ENCODE measurements at regions not wholly inside any gene's neighbourhood (a gene's known extent, or its start where the extent isn't known, plus 50 kb on each side); places are given as distances from the start of the nearest gene placed in this dataset.

DNA sequence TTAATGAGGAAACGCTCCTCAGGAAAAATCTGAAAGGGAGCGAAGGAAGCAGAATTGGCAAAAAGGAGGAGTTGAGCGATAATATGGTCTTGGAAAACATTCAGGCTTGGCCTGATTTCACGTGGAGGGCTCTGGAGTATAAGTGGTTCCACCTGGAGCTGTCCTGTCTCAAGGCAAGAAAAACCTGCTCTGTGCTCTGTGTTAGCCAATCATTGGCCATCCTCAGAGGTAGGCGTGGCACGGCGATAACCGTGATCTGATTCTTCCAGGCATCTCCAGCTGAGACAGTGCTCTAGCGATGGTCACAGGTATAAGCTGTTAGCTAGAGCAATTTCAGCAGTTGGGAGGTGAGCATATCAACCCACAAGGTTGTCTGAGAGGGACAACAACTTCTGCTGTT is 450.5 kb upstream of the MAF start:
- no peak for DNase-seq (ENCODE audit: low read depth in 1 of 2, low spot score in 1 of 2)

DNA sequence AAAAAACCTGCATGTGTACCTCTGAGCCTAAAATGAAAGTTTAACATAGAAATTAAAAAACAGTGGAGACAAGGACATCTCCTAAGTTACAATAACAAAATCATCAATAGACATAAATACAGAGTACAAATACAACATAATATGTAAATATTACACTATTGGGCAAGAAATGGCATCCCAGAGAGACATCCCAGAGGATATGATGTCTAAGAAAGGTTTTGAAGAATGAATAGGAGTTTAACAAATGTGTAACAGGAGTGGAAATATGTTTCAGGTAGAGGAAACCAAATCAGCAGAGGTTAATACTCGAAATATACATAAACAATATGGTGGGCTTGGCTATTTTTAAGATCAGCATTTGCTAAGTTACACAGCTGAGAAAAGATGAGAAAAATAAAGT is 447.7 kb upstream of the MAF start:
- DNase-seq (ENCODE audit: low read depth in 1 of 2, low spot score in 1 of 2) = no peak

- DNase-seq (ENCODE audit: low read depth in 1 of 2, low spot score in 1 of 2) = no peak
Observed at GRCh38 chr16:80047842-80048241, 447.3 kb upstream of the MAF start.

DNA sequence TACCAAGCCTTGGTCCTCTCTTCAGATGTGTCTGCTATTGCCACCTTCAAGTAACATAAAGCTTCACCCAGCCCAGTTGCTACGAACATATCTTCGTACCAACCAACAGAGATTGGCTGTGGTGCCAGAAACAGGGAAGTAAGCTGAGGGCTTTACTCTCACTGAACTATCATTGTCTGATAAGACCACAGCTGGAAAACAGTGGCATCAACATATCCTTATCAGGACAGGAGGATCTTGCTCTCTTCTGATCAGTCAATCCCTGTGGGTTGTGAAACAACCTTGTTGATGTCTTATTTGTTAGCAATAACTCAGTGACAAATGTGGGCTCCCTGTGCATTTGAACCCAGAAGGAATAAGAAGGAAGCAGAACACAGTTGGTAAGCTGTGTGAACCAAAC is 446.3 kb upstream of the MAF start:
- DNase-seq (ENCODE audit: low read depth in 1 of 2, low spot score in 1 of 2) = no peak

DNA sequence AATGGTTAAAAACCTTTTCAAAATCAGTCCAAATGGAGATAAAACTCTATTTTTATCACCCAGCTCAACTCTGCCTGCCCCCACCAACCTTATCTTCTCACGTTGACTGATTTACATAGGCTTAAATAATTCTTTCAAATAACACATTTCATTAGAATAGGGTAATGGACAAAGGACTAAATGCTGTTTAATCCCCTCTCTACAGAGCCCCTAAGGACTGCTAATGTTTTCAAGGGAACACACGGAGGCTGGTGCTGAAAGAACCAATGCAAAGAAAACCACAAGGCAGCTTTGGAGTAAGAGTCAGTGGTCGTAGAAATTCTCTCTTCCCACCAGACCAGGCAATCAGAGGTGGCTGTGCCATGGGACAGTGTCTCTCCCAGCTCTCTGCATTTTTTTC is 445.7 kb upstream of the MAF start:
- no peak for DNase-seq (ENCODE audit: low read depth in 1 of 2, low spot score in 1 of 2)

- DNase-seq (ENCODE audit: low read depth in 1 of 2, low spot score in 1 of 2) = no peak
Observed at GRCh38 chr16:80045861-80046260, 445.3 kb upstream of the MAF start.

DNA sequence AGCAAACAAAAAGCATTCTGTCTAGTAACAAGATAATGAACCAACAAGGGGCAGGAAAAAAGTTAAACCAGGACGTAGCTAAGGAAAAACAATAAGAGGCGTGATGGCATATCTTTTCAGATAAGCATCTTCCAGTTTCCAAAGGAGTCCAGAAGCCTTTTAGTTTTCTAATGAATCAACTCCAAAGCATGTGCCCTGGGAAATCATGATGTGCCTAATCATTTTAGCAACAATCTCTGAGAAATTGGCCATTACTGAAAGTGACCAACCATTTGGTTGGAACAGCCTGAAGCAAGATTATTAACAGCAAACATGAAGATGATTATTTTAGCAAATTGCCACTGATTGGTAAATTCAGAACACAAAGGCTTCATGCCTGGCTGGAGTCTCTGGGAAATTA is 440.9 kb upstream of the MAF start:
- DNase-seq (ENCODE audit: low read depth in 1 of 2, low spot score in 1 of 2) = no peak

DNA sequence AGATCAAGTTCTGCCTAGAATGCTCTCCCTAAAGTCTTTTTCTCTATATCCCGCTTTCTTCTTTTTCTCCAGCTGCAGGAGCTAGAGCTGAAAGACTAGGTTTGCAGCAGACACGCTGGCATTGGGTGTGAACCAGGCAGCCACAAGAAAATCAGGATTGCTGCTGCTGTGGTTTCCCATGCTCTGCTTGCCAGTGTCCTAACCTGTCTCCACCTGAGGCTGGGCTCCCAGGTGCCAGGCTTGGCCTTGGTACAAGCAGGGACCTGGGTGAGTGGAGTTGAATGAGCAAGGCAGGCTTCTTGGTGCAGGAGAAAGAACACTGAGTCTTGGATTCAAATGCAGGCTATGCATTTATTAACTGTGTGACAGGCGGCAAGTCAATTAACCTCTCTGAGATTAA is 440.3 kb upstream of the MAF start:
- DNase-seq (ENCODE audit: low read depth in 1 of 2, low spot score in 1 of 2) = no peak

GRCh38 chr16:80040413-80040812 is 439.9 kb upstream of the MAF start:
- DNase-seq (ENCODE audit: low read depth in 1 of 2, low spot score in 1 of 2) = no peak

GRCh38 chr16:80039777-80040176 is 439.2 kb upstream of the MAF start:
- no peak for DNase-seq (ENCODE audit: low read depth in 1 of 2, low spot score in 1 of 2)

GRCh38 chr16:80038566-80038965 is 438.0 kb upstream of the MAF start:
- no peak for DNase-seq (ENCODE audit: low read depth in 1 of 2, low spot score in 1 of 2)

DNA sequence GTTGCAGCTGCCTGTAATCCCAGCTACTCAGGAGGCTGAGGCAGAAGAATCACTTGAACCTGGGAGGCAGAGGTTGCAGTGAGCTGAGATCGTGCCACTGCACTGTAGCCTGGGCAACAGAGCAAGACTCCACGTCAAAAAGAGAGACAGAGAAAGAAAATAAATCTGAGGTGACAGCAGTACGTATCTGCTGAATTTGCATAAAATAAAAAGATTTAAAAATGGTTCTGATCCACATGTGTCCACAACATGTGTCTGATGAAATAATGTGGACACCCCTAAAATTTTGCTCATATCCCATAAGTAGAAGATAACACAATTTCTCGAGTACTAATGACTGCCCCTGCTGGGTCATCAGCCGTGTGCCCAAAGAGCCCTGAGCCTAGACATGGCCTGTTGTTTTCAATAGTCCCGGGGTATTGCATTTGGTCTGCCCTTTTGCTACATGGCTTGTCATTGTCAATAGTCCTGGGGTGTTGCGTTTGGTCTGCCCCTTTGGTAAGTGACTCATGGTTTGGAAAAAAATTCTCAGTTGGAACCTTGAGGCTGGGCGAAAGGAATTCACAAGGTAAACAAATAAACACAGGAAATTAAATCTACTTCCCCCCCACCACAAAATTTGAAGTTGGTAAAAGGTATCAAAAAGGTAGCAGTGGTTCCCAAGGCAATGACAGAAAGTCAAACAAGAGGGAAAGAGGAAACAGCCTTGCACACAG is 434.6 kb upstream of the MAF start:
- no peak for DNase-seq (ENCODE audit: low read depth in 1 of 2, low spot score in 1 of 2)

- DNase-seq (ENCODE audit: low read depth in 1 of 2, low spot score in 1 of 2) = no peak
Observed at GRCh38 chr16:80034469-80034826, 433.9 kb upstream of the MAF start.

- no peak for DNase-seq (ENCODE audit: low read depth in 1 of 2, low spot score in 1 of 2)
Observed at GRCh38 chr16:80033783-80034468, 433.4 kb upstream of the MAF start.

DNA sequence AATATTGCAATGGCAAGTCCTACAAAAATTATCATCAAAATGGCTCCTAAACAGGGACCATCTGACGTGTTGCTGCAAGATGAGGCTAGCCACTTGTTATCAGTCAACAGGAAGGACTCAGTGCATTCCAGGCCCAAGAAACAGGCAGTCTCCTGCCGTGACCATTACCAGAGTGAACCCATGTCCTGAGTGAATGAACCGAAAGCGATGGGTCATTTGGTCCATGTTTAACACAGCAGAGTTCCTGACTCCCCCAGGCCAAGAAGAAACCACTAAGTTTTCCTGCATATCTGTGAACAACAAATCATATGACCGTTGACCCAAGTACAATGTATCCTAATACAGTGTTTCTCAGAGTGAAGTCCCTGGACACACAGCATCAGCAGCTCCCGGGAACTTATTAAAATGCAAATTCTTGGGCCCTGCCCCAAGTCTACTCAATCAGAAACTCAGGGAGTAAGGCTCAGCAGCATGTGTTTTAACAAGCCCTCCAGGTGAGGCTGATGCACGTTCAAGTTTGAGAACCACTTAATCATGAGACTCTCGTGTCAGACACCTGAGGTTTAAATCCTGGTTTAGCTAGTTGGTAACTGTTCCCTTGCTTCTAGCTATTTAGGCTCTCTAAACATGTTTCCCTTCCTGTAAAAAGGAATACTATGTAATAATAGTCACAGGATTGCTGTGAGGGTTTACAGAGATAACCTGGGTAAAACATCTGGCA is 429.4 kb upstream of the MAF start:
- DNase-seq (ENCODE audit: low read depth in 1 of 2, low spot score in 1 of 2) = no peak

DNA sequence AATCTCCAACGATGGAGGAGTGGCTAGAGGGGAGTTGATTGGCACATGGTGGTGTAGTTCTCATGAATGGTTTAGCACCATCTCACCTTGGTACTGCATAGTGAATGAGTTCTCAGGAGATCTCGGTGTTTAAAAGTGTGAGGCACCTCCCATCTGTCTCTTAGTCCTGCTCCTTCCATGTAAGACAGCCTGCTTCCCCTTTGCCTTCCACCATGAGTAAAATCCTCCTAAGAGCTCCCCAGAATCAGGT is 428.8 kb upstream of the MAF start:
- no peak for DNase-seq (ENCODE audit: low read depth in 1 of 2, low spot score in 1 of 2)

DNA sequence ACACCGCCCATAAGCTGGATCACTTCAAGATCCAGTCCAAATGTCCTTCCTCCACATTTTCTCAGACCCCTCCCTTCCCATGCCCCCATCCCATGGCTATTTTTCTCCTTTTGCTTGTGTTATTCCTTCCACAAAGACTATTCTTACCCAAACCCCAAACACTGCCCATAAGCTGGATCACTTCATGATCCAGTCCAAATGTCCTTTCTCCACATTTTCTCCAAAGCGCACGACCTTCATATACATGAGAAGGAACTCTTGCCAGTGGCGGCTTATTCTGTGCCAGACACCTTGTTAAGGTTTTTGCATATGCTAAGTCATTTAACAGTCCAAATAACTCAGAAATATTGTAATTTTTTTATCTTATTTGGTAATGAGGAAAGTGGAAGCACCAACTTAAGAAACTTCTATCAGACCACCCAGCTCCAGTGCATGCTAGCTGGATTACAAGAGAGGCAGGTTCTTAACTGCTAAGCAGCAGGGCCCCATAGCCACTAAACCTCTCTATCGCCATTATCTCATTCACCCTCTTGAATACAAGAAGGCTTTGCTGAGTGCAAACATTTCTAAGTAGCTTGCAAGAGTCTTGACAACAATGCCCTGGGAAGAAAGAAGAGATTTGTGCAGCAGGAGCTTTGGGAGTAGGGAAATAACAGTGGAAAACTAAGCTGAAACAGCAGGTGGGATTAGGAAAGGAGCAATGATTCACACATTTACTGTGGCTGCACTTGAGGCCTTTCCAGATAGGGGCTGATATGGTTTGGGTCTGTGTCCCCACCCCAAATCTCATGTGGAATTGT is 428.2 kb upstream of the MAF start:
- no peak for DNase-seq (ENCODE audit: low read depth in 1 of 2, low spot score in 1 of 2)

- DNase-seq (ENCODE audit: low read depth in 1 of 2, low spot score in 1 of 2) = peak; percentile 3 to 51
Observed at GRCh38 chr16:80027007-80027965, 426.7 kb upstream of the MAF start.

DNA sequence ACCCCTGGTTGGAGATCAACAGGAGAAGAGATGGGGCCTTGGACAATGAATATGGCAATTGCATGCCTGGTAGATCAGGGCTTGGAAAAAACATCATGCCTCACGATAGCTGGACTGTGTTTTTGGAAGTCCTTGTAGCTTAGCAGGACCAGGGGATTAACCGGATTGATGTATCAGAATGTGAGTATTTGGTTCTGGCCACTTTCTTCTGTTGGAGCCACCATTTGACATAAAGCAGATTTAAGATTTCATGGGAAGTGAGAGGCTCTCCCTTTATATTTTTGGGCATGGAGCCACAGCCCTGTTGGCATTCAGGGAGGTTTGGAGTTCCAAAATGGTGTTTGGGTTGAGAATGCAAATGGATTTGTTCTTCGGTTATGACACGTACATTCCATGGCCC is 424.7 kb upstream of the MAF start:
- no peak for DNase-seq (ENCODE audit: low read depth in 1 of 2, low spot score in 1 of 2)

- DNase-seq (ENCODE audit: low read depth in 1 of 2, low spot score in 1 of 2) = no peak
Observed at GRCh38 chr16:80024443-80024842, 423.9 kb upstream of the MAF start.

GRCh38 chr16:80023865-80024264 is 423.3 kb upstream of the MAF start:
- DNase-seq (ENCODE audit: low read depth in 1 of 2, low spot score in 1 of 2) = no peak
